IMR-90 (cell line): ENCODE measurements at regions not wholly inside any gene's neighbourhood (a gene's known extent, or its start where the extent isn't known, plus 50 kb on each side); places are given as distances from the start of the nearest gene placed in this dataset.

Experiments used
- ATAC-seq: fragments of 200-7000 bp; cut with Tn5 transposase; 2 replicates; pipeline ENCODE4 v1.9.1; 2020; ENCODE audit warnings: low read depth, mild to moderate bottlenecking, moderate library complexity
- BruUV-seq: library from RNA; stranded (reverse); fragments of 400-500 nt; replicated peaks from 2 replicates; lab custom pipeline; 2021; lab: Mats Ljungman, UMichigan
- CTCF ChIA-PET: fragments of 300-600 bp; formaldehyde crosslinking; extraction: SDS; loops from one replicate; lab custom pipeline; 2021; ENCODE audit warnings: antibody characterized with exemption; lab: Yijun Ruan, JAX
- POLR2A ChIA-PET: fragments of 300-600 bp; sonication (Branson Sonifier 250); formaldehyde crosslinking; loops from one replicate; lab custom pipeline; 2022; ENCODE audit warnings: antibody characterized with exemption; ENCODE audit not compliant: unreplicated experiment; lab: Charles Lee
- DNase-seq: peaks from one replicate; pipeline ENCODE4 v3.0.0; 2013
- H2AFZ ChIP-seq: replicated peaks from 2 replicates; pipeline ENCODE3; 2013; ENCODE audit warnings: low read length, mild to moderate bottlenecking; ENCODE audit not compliant: poor library complexity
- H2AK5ac ChIP-seq: 2 replicates; pipeline ENCODE4 v1.6.1; 2013; ENCODE audit warnings: low read depth, low read length, inconsistent platforms
- H2AK9ac ChIP-seq: replicated peaks from 2 replicates; pipeline ENCODE3; 2013; ENCODE audit warnings: mild to moderate bottlenecking, low read depth, low read length, moderate library complexity; ENCODE audit not compliant: poor library complexity
- H2BK120ac ChIP-seq: 2 replicates; pipeline ENCODE4 v1.6.1; 2013; ENCODE audit warnings: low read depth, low read length, inconsistent platforms
- H2BK15ac ChIP-seq: 3 replicates; pipeline ENCODE4 v1.6.1; 2013; ENCODE audit warnings: low read depth, low read length, inconsistent platforms
- H2BK20ac ChIP-seq: 2 replicates; pipeline ENCODE4 v1.6.1; 2013; ENCODE audit warnings: low read depth, mild to moderate bottlenecking, inconsistent platforms, low read length, moderate library complexity
- H2BK5ac ChIP-seq: 2 replicates; pipeline ENCODE4 v1.6.1; 2013; ENCODE audit warnings: mild to moderate bottlenecking, low read depth, low read length, inconsistent platforms; ENCODE audit not compliant: poor library complexity, severe bottlenecking
- H3K14ac ChIP-seq: replicated peaks from 2 replicates; pipeline ENCODE4 v1.6.1; 2013; ENCODE audit warnings: low read depth, low read length, inconsistent platforms
- H3K18ac ChIP-seq: 2 replicates; pipeline ENCODE4 v1.6.1; 2013; ENCODE audit warnings: low read depth, low read length, control low read depth
- H3K23ac ChIP-seq: 2 replicates; pipeline ENCODE4 v1.6.1; 2013; ENCODE audit warnings: low read depth, low read length, inconsistent platforms
- H3K27ac ChIP-seq: 2 replicates; pipeline ENCODE4 v1.5.1; 2013; ENCODE audit warnings: mild to moderate bottlenecking, control low read depth, low read length; ENCODE audit not compliant: insufficient read depth
- H3K27me3 ChIP-seq: 2 replicates; pipeline ENCODE4 v1.6.1; 2013; ENCODE audit warnings: low read length; ENCODE audit not compliant: control insufficient read depth, insufficient read depth
- H3K36me3 ChIP-seq: 2 replicates; pipeline ENCODE4 v1.6.1; 2013; ENCODE audit warnings: low read length, mixed read lengths; ENCODE audit not compliant: control insufficient read depth, insufficient read depth
- H3K4ac ChIP-seq: 2 replicates; pipeline ENCODE4 v1.6.1; 2013; ENCODE audit warnings: low read depth, low read length, inconsistent platforms
- H3K4me1 ChIP-seq: 2 replicates; pipeline ENCODE4 v1.6.1; 2013; ENCODE audit warnings: low read length, mixed read lengths; ENCODE audit not compliant: control insufficient read depth, insufficient read depth
- H3K4me2 ChIP-seq: 2 replicates; pipeline ENCODE4 v1.6.1; 2013; ENCODE audit warnings: low read depth, mild to moderate bottlenecking, control low read depth, low read length, moderate library complexity
- H3K4me3 ChIP-seq: 2 replicates; pipeline ENCODE4 v1.5.1; 2013; ENCODE audit warnings: low read depth, mild to moderate bottlenecking, control low read depth, low read length, moderate library complexity; ENCODE audit not compliant: insufficient read depth
- H3K56ac ChIP-seq: 2 replicates; pipeline ENCODE4 v1.6.1; 2013; ENCODE audit warnings: low read length, inconsistent platforms; ENCODE audit not compliant: insufficient read depth; ENCODE audit errors: extremely low read depth
- H3K79me1 ChIP-seq, 2 experiments: 2 replicates each; pipeline ENCODE4 v1.6.1; 2013; ENCODE audit warnings: low read length in 2 of 2, inconsistent platforms in 1 of 2, low read depth in 1 of 2
- H3K9ac ChIP-seq: 2 replicates; pipeline ENCODE4 v1.6.1; 2013; ENCODE audit warnings: low read depth, low read length, control low read depth
- H3K9me1 ChIP-seq: 2 replicates; pipeline ENCODE4 v1.6.1; 2013; ENCODE audit warnings: low read length, inconsistent platforms; ENCODE audit not compliant: insufficient read depth
- H3K9me3 ChIP-seq: 2 replicates; pipeline ENCODE4 v1.6.1; 2013; ENCODE audit warnings: low read length; ENCODE audit not compliant: control insufficient read depth, insufficient read depth
- H4K20me1 ChIP-seq: 2 replicates; pipeline ENCODE4 v1.6.1; 2013; ENCODE audit warnings: low read length, inconsistent platforms; ENCODE audit not compliant: insufficient read depth
- H4K5ac ChIP-seq: 2 replicates; pipeline ENCODE4 v1.6.1; 2013; ENCODE audit warnings: mild to moderate bottlenecking, low read depth, low read length, control low read depth
- H4K8ac ChIP-seq, 2 experiments: 2 replicates each; pipeline ENCODE4 v1.6.1; 2013; ENCODE audit warnings: low read depth in 2 of 2, low read length in 2 of 2, control low read depth in 1 of 2, inconsistent platforms in 1 of 2
- H4K91ac ChIP-seq: 2 replicates; pipeline ENCODE4 v1.6.1; 2013; ENCODE audit warnings: low read depth, low read length, inconsistent platforms; ENCODE audit not compliant: insufficient read depth
- CEBPB ChIP-seq: IDR thresholded peaks from 2 replicates; pipeline ENCODE4 v1.6.1; 2012; ENCODE audit warnings: low read depth, low read length, improper control_type of control experiment
- CHD1 ChIP-seq: IDR thresholded peaks from 2 replicates; pipeline ENCODE4 v1.6.1; 2012; ENCODE audit warnings: low read depth, low read length, improper control_type of control experiment
- MAZ ChIP-seq: IDR thresholded peaks from 2 replicates; pipeline ENCODE4 v1.6.1; 2012; ENCODE audit warnings: low read depth, mild to moderate bottlenecking, low read length, improper control_type of control experiment, moderate library complexity, borderline replicate concordance
- RCOR1 ChIP-seq: IDR thresholded peaks from 2 replicates; pipeline ENCODE4 v1.6.1; 2012; ENCODE audit warnings: mild to moderate bottlenecking, low read length, improper control_type of control experiment; ENCODE audit not compliant: insufficient replicate concordance
- SMC3 ChIP-seq: fragments of 150-350 bp; IDR thresholded peaks from 2 replicates; pipeline ENCODE4 v1.6.1; 2016; ENCODE audit warnings: low read depth, mild to moderate bottlenecking, antibody characterized with exemption, low read length, moderate library complexity
- WGBS, 2 experiments: methylation state at CpG; one replicate each; pipeline versions ENCODE4 v1.1.5 to v1.1.7; 2013; ENCODE audit warnings: missing lambda C conversion rate in 2 of 2; ENCODE audit not compliant: insufficient read length in 1 of 2; ENCODE audit errors: extremely low coverage in 2 of 2; 5-methylcytosine and 5-hydroxymethylcytosine counted together
- dilution Hi-C: fragments of 300-500 bp; cut with HindIII; formaldehyde crosslinking; loops from one replicate; pipeline ENCODE4 v1.14.3; 2018; ENCODE audit warnings: low sequenced_read_pairs; ENCODE audit not compliant: unreplicated experiment
- in situ Hi-C: fragments of 300-500 bp; cut with MboI; formaldehyde crosslinking; loops from 3 replicates; pipeline ENCODE4 v1.14.3; 2019; ENCODE audit warnings: low sequenced_read_pairs, inconsistent platforms, mixed read lengths
- intact Hi-C: fragments of 100-400 bp; cut with micrococcal nuclease; formaldehyde crosslinking; loops from 2 replicates; pipeline ENCODE4 v1.10.0; 2022

DNA sequence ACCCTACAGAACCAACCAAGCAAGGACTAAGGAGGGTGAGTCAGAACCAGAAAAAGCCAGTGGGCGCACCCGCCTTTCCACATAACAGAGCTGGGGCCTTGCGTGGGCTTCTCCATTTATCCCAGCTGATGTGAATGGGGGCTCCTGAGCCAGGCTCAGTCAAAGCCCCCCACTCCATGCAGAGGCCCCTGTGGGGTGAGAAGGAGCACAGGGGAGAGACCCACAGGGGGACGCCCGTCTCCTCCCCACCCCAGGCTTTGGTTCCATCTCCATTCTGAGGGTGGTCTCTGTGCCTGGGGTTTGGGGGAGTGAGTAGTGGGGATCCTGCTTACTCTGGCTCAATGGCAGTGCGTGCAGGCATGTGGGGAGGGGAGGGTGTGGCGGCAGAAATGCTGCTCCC, 210.1 kb upstream of the TNRC6C start:
- no peaks in the 10 kb centered on the region for H3K9me1 ChIP-seq
- H3K4me2 ChIP-seq, result no peak overlapping the region
- H4K91ac ChIP-seq, result no peak overlapping the region
- no peaks in the 10 kb centered on the region for H4K20me1 ChIP-seq
- H3K23ac ChIP-seq, result no peak overlapping the region
- no TSS peak for BruUV-seq
- no peak overlapping the region for H2BK5ac ChIP-seq
- H4K8ac ChIP-seq, result no peak overlapping the region
- H3K36me3 ChIP-seq, result no peaks in the 10 kb centered on the region
- no peak overlapping the region for H2AK5ac ChIP-seq
- H3K9ac ChIP-seq, result no peak overlapping the region
- ATAC-seq, result no peak
- H2BK20ac ChIP-seq, result no peak overlapping the region
- dilution Hi-C loops, result no loop called here
- H3K14ac ChIP-seq, result no peak overlapping the region
- H2AK9ac ChIP-seq, result no peak overlapping the region
- DNase-seq, result no peak
- no peaks in the 10 kb centered on the region for H3K79me1 ChIP-seq
- intact Hi-C loops, result no loop called here
- no peaks in the 10 kb centered on the region; the same call in 1 of the 2 replicates for H3K9me3 ChIP-seq
- CTCF ChIA-PET, result no interaction called here
- in situ Hi-C loops, result no loop called here
- H3K56ac ChIP-seq, result no peak overlapping the region
- no peaks in the 10 kb centered on the region for H3K4me1 ChIP-seq
- no peak overlapping the region for H2BK120ac ChIP-seq
- H3K4me3 ChIP-seq, result no peak overlapping the region
- H2AFZ ChIP-seq, result no peak overlapping the region
- no peak overlapping the region for H3K4ac ChIP-seq
- H4K5ac ChIP-seq, result no peak overlapping the region
- H3K27me3 ChIP-seq, result peaks cover 23% of the 10 kb centered on the region
- H3K18ac ChIP-seq, result no peak overlapping the region
- TF ChIP-seq RCOR1 (no peak), CEBPB (no peak), SMC3 (no peak), CHD1 (no peak), MAZ (no peak)
- POLR2A ChIA-PET, result no interaction called here
- H3K27ac ChIP-seq, result no peak overlapping the region
- WGBS, 2 experiments, result no CpG with 5 or more reads among the region's 7 CpGs
- H2BK15ac ChIP-seq, result no peak overlapping the region
